ENCODE measurements at regions not wholly inside any gene's neighbourhood (a gene's known extent, or its start where the extent isn't known, plus 50 kb on each side); places are given as distances from the start of the nearest gene placed in this dataset.

DNA sequence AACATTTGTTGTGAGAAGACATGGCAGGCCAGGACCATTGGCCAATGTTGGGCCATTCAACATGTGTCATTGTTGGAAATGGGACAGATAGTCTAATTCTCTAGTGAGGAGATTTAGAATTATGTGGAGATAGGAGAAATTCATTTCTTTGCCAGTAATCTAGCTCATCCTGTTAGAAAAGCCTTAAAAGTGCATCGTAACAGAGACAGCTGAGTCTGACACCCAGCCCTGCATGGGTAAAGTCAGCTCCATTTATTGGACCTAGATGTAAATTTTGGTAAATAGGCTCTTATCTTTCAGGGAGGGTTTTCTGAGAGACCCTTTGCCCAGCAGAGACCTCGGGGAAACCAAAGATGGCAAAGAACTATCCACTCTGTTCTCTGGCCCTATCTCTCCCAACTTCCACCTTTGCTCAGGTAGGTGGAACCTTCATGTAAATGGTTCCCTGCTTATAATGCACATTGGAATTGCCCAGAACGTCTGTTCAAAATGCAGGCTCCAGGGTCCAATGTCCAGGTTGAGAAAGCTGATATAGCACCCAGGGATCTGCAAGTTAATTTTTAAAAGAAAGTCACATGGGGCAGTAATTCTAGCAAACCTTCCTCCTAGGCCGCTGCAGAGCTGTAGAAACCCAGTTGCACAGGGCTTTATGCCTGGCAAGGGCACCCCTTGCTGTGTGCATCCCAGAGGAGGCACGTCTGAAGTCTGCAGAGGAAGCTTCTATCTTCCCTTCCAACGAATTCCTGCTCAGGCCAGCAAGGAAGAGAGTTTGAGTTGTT lies 365.9 kb upstream of the PROK2 start:
- H3K36me3 ChIP-seq (replicated peaks) = no peaks in the 10 kb centered on the region
- no peak overlapping the region for H3K4me3 ChIP-seq
- no peaks in the 10 kb centered on the region for H3K9me3 ChIP-seq
- DNase-seq (ENCODE audit: low spot score in 2 of 2) = no peak
- in situ Hi-C loops (cut with MboI; ENCODE audit: low sequenced_read_pairs) = no loop called here
- H3K4me1 ChIP-seq = peaks cover 2% of the 10 kb centered on the region; the same call in 1 of the 2 replicates
- no peaks in the 10 kb centered on the region for H3K27me3 ChIP-seq (ENCODE audit: low read depth)

DNA sequence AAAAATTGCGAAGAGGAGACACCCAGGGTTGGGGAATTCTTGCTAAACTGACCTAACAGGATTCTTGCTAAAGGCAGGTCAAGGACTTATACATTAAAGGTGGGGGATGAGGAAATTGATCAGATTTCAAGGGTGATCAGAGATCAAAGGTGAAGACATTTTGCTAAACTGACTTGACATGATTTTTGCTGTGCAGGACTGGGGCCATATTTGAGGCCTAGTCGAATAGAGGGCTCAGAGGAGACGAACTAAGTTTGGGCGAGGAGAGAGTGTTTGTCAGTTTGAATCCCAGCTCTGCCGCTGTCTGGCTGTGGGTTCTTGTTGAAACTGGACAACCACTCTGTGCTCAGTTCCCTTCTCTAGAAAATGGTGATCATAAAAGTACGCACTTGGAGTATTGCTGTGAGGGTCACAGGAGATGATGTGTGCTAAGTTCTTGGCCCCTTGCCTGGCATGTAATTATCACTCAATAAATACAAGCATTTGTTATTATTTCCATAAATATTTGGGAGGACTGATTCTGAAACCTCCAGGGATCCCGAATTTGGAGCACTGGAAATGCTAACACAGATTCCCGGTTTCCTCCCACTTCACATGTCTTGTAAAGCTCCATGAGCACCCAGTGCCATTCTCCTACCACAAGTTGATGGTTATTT lies 364.8 kb upstream of the PROK2 start:
- DNase-seq (ENCODE audit: low spot score in 2 of 2) = no peak
- in situ Hi-C loops (cut with MboI; ENCODE audit: low sequenced_read_pairs) = no loop called here
- Histone ChIP-seq H3K36me3 (replicated peaks) (no peaks in the 10 kb centered on the region), H3K4me1 (peaks cover 2% of the 10 kb centered on the region; the same call in 1 of the 2 replicates), H3K4me3 (no peak overlapping the region), H3K27me3 (ENCODE audit: low read depth) (no peaks in the 10 kb centered on the region), H3K9me3 (no peaks in the 10 kb centered on the region)

DNA sequence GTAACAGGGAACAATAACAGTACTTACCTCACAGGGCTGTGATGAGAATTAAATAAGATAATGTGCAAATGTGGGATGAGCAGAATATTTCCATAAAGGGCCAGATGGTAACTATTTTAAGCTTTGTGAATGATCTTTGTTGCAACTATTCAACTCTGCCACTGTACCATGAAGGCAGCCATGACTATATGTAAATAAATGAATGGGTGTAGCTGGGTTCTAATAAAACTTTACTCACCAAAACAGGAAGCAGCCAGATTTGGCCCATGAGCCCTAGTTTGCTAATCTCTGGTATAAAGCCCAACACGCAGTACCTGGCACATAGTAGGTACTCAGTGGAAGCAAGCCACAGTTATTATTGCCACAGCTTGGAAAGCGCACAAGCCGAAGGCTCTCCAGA lies 362.7 kb upstream of the PROK2 start:
- no peak overlapping the region for H3K4me3 ChIP-seq
- in situ Hi-C loops (cut with MboI; ENCODE audit: low sequenced_read_pairs) = no loop called here

DNA sequence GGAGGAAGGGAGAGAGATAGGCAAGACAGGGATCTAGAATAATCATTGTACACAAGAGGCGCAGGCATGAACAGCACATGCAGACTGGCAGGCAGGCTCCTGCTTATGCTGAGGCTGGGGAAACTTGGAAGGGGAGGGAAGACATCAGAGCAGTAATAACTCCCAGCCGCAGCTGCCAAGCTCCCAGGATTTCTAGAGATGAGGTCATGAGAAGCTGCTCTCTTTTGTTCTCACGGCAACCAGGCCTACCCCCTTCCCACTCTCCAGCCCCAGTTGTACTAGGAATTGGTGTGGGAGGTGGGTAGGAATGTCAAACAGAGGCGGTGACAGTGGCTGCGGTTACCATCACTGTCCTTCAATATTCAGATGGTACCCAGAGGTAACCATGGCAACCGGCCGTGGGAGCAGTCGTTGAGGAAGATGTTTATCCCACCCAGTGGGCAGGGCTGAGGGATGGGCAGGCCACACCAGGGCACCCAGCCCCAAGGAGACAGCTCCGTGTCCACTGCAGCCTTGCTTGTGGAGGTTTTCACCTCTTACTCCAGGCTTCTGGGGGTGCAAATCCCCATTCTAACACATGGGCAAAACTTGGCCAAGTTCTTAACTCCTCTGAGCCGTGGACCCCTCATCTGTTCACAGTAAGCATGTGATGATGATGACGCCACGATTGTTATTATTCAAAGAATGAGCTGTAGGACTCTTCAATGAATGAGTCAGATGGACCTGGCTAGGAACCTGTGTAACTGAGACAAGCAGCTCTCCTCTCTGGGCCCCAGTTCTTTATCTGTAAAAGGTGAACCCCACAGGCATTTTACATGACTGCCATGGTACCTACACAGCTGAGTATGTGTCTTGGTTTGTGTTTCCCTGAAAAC lies 360.8 kb upstream of the PROK2 start:
- Histone ChIP-seq H3K36me3 (replicated peaks) (no peaks in the 10 kb centered on the region), H3K4me3 (no peak overlapping the region), H3K9me3 (no peaks in the 10 kb centered on the region), H3K4me1 (no peaks in the 10 kb centered on the region), H3K27me3 (ENCODE audit: low read depth) (no peaks in the 10 kb centered on the region)
- in situ Hi-C loops (cut with MboI; ENCODE audit: low sequenced_read_pairs) = no loop called here
- DNase-seq (ENCODE audit: low spot score in 2 of 2) = no peak

More for the DNA sequence above, 362.7 kb upstream of the PROK2 start:
- Histone ChIP-seq H3K4me1 (no peaks in the 10 kb centered on the region; the same call in 1 of the 2 replicates), H3K9me3 (no peaks in the 10 kb centered on the region), H3K36me3 (replicated peaks) (no peaks in the 10 kb centered on the region), H3K27me3 (ENCODE audit: low read depth) (no peaks in the 10 kb centered on the region)
- no peak for DNase-seq (ENCODE audit: low spot score in 2 of 2)

DNA sequence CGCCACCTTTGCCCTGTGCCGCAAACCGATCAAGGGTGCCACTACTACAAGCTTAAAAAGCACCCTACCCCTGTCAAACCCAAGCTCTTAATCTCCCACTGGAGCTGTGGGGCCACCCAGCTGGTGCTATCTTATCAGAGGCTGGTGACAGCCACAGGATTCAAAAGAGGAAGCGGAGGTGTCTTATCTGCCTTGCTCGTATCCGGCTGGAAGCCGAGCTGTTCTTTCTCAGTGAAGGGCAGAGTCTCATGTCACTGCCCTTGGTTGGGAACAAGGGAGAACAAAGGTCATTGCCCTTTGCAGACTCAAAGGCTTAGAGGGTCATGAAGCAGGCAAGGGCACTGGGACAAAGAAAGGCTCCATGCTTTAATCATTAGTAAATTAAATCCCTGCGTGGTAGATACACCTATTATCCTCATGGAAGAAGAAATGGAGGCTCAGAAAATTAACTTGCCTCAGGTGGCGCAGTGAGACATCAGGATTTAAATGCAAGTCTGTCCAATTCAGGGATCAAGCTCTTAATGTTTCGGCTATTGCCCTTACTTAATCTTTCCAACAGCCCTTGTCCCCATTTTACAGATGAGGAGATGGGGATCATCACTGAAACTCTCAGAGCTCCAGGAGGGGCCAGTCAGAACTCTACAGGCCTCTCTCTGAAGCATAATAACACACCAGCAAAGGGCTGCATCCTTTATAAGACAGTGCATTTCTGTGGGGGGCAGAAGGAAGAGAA lies 360.0 kb upstream of the PROK2 start:
- no peaks in the 10 kb centered on the region for H3K4me1 ChIP-seq
- no peak for DNase-seq (ENCODE audit: low spot score in 2 of 2)

DNA sequence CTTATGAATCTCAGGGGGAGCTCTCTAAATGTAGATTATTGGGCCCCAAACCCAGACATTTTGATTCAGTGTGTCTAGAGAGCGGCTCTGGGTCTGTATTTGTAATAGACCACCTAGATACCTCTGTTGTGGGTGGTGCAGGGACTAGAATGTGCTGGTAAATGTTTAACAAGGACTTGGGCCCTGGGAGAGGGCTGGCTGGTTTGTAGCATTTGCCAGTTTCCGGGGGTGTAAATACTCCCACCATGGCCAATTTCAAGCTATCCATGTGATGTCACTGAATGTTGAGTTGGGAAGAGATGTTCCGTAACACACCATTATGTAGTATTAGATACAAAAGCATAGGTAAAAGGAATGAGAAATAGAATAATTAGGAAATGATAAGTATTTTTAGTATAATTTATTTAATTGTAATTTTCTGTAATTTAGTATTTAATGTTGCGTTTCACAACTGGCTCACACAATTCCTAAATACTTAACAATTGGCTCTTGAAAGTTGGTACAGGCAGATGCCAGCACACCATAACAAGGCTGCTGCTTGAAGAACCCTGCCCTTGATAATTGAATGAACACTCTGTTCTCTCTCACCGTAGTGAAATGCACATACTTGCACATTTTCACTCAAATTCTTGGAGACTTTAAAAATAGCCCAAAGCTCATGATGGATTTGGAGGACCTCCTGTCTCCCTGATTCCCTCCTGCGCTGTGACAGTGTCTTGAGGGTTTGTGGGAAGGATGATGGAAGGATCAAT lies 359.2 kb upstream of the PROK2 start:
- Histone ChIP-seq H3K36me3 (replicated peaks) (no peaks in the 10 kb centered on the region), H3K27me3 (ENCODE audit: low read depth) (no peaks in the 10 kb centered on the region), H3K4me1 (no peaks in the 10 kb centered on the region), H3K4me3 (no peak overlapping the region), H3K9me3 (no peaks in the 10 kb centered on the region)
- in situ Hi-C loops (cut with MboI; ENCODE audit: low sequenced_read_pairs) = no loop called here
- DNase-seq (ENCODE audit: low spot score in 2 of 2) = no peak

More for the DNA sequence above, 360.0 kb upstream of the PROK2 start:
- no peak overlapping the region for H3K4me3 ChIP-seq
- in situ Hi-C loops (cut with MboI; ENCODE audit: low sequenced_read_pairs) = no loop called here
- H3K9me3 ChIP-seq = no peaks in the 10 kb centered on the region
- H3K36me3 ChIP-seq (replicated peaks) = no peaks in the 10 kb centered on the region
- no peaks in the 10 kb centered on the region for H3K27me3 ChIP-seq (ENCODE audit: low read depth)

DNA sequence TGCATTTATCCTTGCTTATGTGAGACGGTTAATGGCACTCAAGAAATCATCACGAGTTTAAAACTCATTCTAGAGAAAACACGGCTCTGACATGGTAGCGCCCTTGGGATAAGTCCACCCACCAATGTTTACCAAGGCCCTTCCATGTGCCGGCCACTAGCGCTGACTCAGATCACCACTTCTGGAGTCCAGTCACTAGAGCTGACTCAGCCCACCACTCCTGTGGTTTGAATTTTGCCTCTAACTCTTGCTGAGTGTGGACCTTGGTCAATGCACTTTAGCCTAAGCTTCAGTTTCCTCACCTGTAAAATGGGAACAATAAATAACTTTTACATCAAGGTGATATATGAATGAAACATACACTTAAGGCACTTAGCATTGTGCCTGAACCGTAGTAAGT lies 358.4 kb upstream of the PROK2 start:
- H3K27me3 ChIP-seq (ENCODE audit: low read depth) = no peaks in the 10 kb centered on the region
- H3K4me1 ChIP-seq = no peaks in the 10 kb centered on the region
- no peak for DNase-seq (ENCODE audit: low spot score in 2 of 2)
- in situ Hi-C loops (cut with MboI; ENCODE audit: low sequenced_read_pairs) = no loop called here
- H3K4me3 ChIP-seq = no peak overlapping the region
- H3K36me3 ChIP-seq (replicated peaks) = no peaks in the 10 kb centered on the region
- no peaks in the 10 kb centered on the region for H3K9me3 ChIP-seq

DNA sequence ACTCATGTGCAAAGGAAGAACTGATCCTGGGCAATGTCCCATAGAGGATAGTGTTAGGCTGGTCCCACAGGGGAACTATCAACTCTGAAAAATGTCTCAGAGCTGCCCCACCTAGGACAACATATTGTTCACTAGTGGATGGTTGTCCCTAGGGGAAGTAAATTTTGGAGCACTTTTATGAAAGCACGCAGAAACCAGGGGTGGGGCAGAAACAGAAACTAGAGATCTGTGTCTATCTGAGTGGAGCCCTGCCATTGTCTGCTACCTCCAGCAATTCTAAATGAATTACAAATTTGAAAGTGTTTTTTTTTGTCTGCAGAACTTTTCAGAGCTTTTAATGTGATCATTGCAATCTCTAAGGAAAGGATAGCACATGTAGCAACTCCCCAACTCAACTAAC lies 357.1 kb upstream of the PROK2 start:
- Histone ChIP-seq H3K4me1 (no peaks in the 10 kb centered on the region), H3K9me3 (no peaks in the 10 kb centered on the region), H3K36me3 (replicated peaks) (no peaks in the 10 kb centered on the region), H3K27me3 (ENCODE audit: low read depth) (no peaks in the 10 kb centered on the region), H3K4me3 (no peak overlapping the region)
- no peak for DNase-seq (ENCODE audit: low spot score in 2 of 2)
- in situ Hi-C loops (cut with MboI; ENCODE audit: low sequenced_read_pairs) = no loop called here

DNA sequence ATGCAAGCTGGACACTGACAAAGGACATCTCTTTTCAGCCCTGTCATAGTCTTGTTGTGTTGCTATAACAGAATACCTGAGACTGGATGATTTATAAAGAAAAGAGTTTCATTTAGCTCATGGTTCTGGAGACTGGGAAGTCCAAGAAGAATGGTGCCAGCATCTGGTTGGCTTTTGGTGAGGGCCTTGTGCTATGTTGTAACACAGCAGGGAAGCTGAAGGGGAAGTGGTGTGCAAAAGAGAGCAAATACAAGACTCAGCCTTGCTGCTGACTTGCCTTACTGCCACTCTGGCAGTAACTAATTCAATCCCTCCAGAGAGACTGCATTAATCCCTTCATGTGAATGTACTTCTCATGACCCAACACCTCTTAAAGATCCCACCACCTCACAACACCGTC lies 356.3 kb upstream of the PROK2 start:
- H3K9me3 ChIP-seq = no peaks in the 10 kb centered on the region
- H3K36me3 ChIP-seq (replicated peaks) = no peaks in the 10 kb centered on the region
- in situ Hi-C loops (cut with MboI; ENCODE audit: low sequenced_read_pairs) = no loop called here
- DNase-seq (ENCODE audit: low spot score in 2 of 2) = no peak
- H3K27me3 ChIP-seq (ENCODE audit: low read depth) = no peaks in the 10 kb centered on the region
- no peaks in the 10 kb centered on the region for H3K4me1 ChIP-seq
- no peak overlapping the region for H3K4me3 ChIP-seq

DNA sequence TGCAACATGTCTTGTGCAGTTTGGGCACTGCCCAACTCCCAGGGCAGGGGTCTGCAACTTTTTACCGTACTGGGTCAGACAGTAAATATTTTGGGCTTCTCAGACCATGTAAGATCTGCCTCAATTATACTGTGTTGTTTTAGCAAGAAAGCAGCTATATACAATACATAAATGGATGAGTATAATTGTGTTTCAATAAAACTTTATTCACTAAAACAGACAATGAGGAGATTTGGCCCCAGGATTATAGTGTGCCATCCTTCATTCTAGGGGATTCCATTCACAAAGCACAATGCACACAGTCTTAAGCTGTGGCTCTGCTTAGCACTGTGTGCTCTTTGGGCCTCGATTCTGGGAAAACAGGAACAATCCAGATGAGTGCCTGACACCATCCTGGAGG lies 354.4 kb upstream of the PROK2 start:
- no peaks in the 10 kb centered on the region for H3K36me3 ChIP-seq (replicated peaks)
- in situ Hi-C loops (cut with MboI; ENCODE audit: low sequenced_read_pairs) = no loop called here
- no peaks in the 10 kb centered on the region for H3K4me1 ChIP-seq
- H3K9me3 ChIP-seq = no peaks in the 10 kb centered on the region
- DNase-seq (ENCODE audit: low spot score in 2 of 2) = no peak
- H3K27me3 ChIP-seq (ENCODE audit: low read depth) = no peaks in the 10 kb centered on the region
- no peak overlapping the region for H3K4me3 ChIP-seq

DNA sequence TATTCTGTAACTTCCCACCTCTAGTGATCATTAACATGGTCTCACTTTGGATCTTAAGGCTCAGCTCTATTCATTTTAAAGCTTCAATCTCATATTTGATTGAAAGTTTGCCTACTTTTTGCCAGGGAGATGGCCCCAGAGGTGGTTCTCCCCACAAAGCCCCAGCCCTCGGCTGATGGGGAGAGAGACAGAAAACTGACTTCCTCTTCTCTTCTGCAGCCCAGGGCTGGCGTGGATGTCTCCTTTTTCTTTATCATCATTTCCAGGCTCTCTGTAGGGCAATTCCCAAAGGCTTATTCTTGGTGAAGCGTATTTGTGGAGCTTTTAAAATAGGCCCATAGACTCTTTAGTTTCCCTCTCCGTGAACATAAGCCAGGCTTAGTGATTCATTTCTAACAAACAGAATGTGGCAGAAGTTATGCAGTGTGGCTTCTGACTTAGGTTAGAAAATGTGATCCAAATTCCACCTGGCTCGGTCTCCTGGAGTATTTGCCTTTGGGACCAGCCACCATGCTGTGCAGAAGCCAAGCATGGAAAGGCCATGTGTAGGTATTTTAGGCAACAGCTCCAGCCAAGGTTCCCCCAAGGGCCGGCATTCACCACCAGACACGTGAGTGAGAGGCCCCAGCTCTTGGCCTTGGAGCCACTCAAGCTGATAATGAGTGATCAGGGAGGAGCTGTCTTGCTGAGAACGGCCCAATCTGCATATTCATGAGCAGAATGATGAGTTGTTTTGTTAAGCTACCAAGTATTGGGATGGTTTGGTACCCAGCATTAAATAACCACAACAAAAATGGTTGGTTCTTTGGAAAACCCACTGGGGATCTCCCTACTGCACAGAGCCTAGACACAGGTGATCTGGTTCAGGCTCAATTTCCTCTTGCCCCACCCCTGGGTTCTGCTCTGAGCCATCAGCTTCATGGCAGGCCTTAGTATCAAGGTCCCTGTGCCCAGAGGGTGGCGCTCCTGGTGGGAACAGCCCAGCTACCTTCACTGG lies 353.2 kb upstream of the PROK2 start:
- in situ Hi-C loops (cut with MboI; ENCODE audit: low sequenced_read_pairs) = no loop called here
- Histone ChIP-seq H3K4me3 (no peak overlapping the region), H3K36me3 (replicated peaks) (no peaks in the 10 kb centered on the region), H3K27me3 (ENCODE audit: low read depth) (no peaks in the 10 kb centered on the region), H3K9me3 (no peaks in the 10 kb centered on the region), H3K4me1 (no peaks in the 10 kb centered on the region)
- no peak for DNase-seq (ENCODE audit: low spot score in 2 of 2)

DNA sequence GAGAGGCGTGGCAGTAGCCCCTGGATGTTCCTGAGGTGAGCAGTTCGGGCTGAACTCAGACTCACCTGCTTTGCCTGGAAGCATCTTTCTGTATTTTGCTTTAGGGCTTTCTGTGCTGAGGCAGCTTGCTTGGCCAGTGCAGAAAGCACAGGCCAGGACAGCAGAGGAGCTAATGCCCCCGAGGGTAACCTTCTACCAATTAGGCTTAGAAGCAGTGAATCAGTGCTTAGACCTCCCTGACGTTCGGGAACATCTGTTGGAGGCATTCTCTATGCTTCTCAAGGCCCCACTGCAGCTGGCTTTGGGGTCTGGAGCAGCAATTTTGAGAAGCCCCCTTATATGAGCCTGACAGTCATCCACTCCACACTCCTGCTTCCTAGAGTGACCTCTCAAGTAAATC lies 350.7 kb upstream of the PROK2 start:
- DNase-seq (ENCODE audit: low spot score in 2 of 2) = no peak
- H3K4me3 ChIP-seq = no peak overlapping the region
- no peaks in the 10 kb centered on the region for H3K36me3 ChIP-seq (replicated peaks)
- no peaks in the 10 kb centered on the region for H3K4me1 ChIP-seq
- in situ Hi-C loops (cut with MboI; ENCODE audit: low sequenced_read_pairs) = no loop called here
- 0 out of 2 replicates have a peak, but pooled peaks cover 2% of the 10 kb centered on the region for H3K27me3 ChIP-seq (ENCODE audit: low read depth)
- H3K9me3 ChIP-seq = no peaks in the 10 kb centered on the region
